ENCODE measurements at regions not wholly inside any gene's neighbourhood (a gene's known extent, or its start where the extent isn't known, plus 50 kb on each side); places are given as distances from the start of the nearest gene placed in this dataset.

- H3K4me1 ChIP-seq (ENCODE audit: control insufficient read depth, insufficient read depth, low read depth, low read length), result no peaks in the 10 kb centered on the region
- no peak overlapping the region for H2BK5ac ChIP-seq (ENCODE audit: low read depth, low read length, poor library complexity, severe bottlenecking)
- 57% methylated on average over 3 of the region's 3 CpGs for WGBS
- H3K36me3 ChIP-seq (ENCODE audit: control insufficient read depth in 1 of 2, insufficient read depth in 2 of 2, low read depth in 1 of 2, low read length in 2 of 2), result no peaks in the 10 kb centered on the region
- DNase-seq, result no peak
- H3K9ac ChIP-seq (ENCODE audit: low read length), result no peak overlapping the region
- H3K27me3 ChIP-seq (ENCODE audit: control insufficient read depth in 1 of 2, insufficient read depth in 1 of 2, low read length in 2 of 2), result no peaks in the 10 kb centered on the region
- no peak overlapping the region for H4K91ac ChIP-seq (ENCODE audit: low read length)
- no peak overlapping the region for H3K14ac ChIP-seq (ENCODE audit: low read length in 2 of 2)
- H3K4me3 ChIP-seq (ENCODE audit: insufficient read depth in 1 of 2, low read depth in 1 of 2, low read length in 2 of 2), result no peak overlapping the region
- no peak overlapping the region for H3K23ac ChIP-seq (ENCODE audit: low read length in 2 of 2)
- no peak overlapping the region for H3K4ac ChIP-seq (ENCODE audit: low read depth in 1 of 2, low read length in 2 of 2)
- H3K79me1 ChIP-seq (replicated peaks; ENCODE audit: low read length, poor library complexity, severe bottlenecking), result no peaks in the 10 kb centered on the region
- H3K9me3 ChIP-seq (ENCODE audit: control insufficient read depth, low read length), result no peaks in the 10 kb centered on the region
- H3K4me2 ChIP-seq (ENCODE audit: low read length, poor library complexity, severe bottlenecking), result no peak overlapping the region
- no peak overlapping the region for H2AK5ac ChIP-seq (ENCODE audit: low read length, severe bottlenecking)
- no peak overlapping the region for H2BK12ac ChIP-seq (ENCODE audit: low read length in 2 of 2)
- H2BK15ac ChIP-seq (ENCODE audit: low read depth, poor library complexity, severe bottlenecking), result no peak overlapping the region
- H3K27ac ChIP-seq (ENCODE audit: low read length, poor library complexity, severe bottlenecking), result no peak overlapping the region
- H4K8ac ChIP-seq (ENCODE audit: low read length), result no peak overlapping the region
- no peak overlapping the region for H3K18ac ChIP-seq (ENCODE audit: low read depth in 1 of 2, low read length in 2 of 2)
- no peak overlapping the region for H2AFZ ChIP-seq (ENCODE audit: low read depth, low read length)
- H2BK120ac ChIP-seq (ENCODE audit: low read depth, low read length), result no peak overlapping the region
Observed at GRCh38 chr11:87740968-87741367, 434.3 kb downstream of the RAB38 start.

GRCh38 chr11:87740451-87740850 is 434.8 kb downstream of the RAB38 start:
- Histone ChIP-seq H3K4me3 (ENCODE audit: insufficient read depth in 1 of 2, low read depth in 1 of 2, low read length in 2 of 2) (no peak overlapping the region), H2BK120ac (ENCODE audit: low read depth, low read length) (no peak overlapping the region), H3K4ac (ENCODE audit: low read depth in 1 of 2, low read length in 2 of 2) (no peak overlapping the region), H3K9me3 (ENCODE audit: control insufficient read depth, low read length) (no peaks in the 10 kb centered on the region), H2AK5ac (ENCODE audit: low read length, severe bottlenecking) (no peak overlapping the region), H3K27ac (ENCODE audit: low read length, poor library complexity, severe bottlenecking) (no peak overlapping the region), H3K4me1 (ENCODE audit: control insufficient read depth, insufficient read depth, low read depth, low read length) (no peaks in the 10 kb centered on the region), H3K36me3 (ENCODE audit: control insufficient read depth in 1 of 2, insufficient read depth in 2 of 2, low read depth in 1 of 2, low read length in 2 of 2) (no peaks in the 10 kb centered on the region), H3K27me3 (ENCODE audit: control insufficient read depth in 1 of 2, insufficient read depth in 1 of 2, low read length in 2 of 2) (no peaks in the 10 kb centered on the region), H3K9ac (ENCODE audit: low read length) (no peak overlapping the region), H3K18ac (ENCODE audit: low read depth in 1 of 2, low read length in 2 of 2) (no peak overlapping the region), H3K14ac (ENCODE audit: low read length in 2 of 2) (no peak overlapping the region), H2AFZ (ENCODE audit: low read depth, low read length) (no peak overlapping the region), H4K91ac (ENCODE audit: low read length) (no peak overlapping the region), H3K23ac (ENCODE audit: low read length in 2 of 2) (no peak overlapping the region), H2BK15ac (ENCODE audit: low read depth, poor library complexity, severe bottlenecking) (no peak overlapping the region), H3K79me1 (replicated peaks; ENCODE audit: low read length, poor library complexity, severe bottlenecking) (no peaks in the 10 kb centered on the region), H3K4me2 (ENCODE audit: low read length, poor library complexity, severe bottlenecking) (no peak overlapping the region), H2BK12ac (ENCODE audit: low read length in 2 of 2) (no peak overlapping the region), H4K8ac (ENCODE audit: low read length) (no peak overlapping the region), H2BK5ac (ENCODE audit: low read depth, low read length, poor library complexity, severe bottlenecking) (no peak overlapping the region)
- 50% methylated on average over 1 of the region's 2 CpGs for WGBS
- DNase-seq, result no peak

GRCh38 chr11:87739766-87740165 is 435.5 kb downstream of the RAB38 start:
- H3K4me1 ChIP-seq (ENCODE audit: control insufficient read depth, insufficient read depth, low read depth, low read length), result no peaks in the 10 kb centered on the region
- H3K9ac ChIP-seq (ENCODE audit: low read length), result peak overlapping the region; percentile 2
- no peak overlapping the region for H4K91ac ChIP-seq (ENCODE audit: low read length)
- no peak overlapping the region for H3K18ac ChIP-seq (ENCODE audit: low read depth in 1 of 2, low read length in 2 of 2)
- no peaks in the 10 kb centered on the region for H3K36me3 ChIP-seq (ENCODE audit: control insufficient read depth in 1 of 2, insufficient read depth in 2 of 2, low read depth in 1 of 2, low read length in 2 of 2)
- H2BK5ac ChIP-seq (ENCODE audit: low read depth, low read length, poor library complexity, severe bottlenecking), result no peak overlapping the region
- H2AK5ac ChIP-seq (ENCODE audit: low read length, severe bottlenecking), result no peak overlapping the region
- no peak overlapping the region for H3K23ac ChIP-seq (ENCODE audit: low read length in 2 of 2)
- H3K9me3 ChIP-seq (ENCODE audit: control insufficient read depth, low read length), result no peaks in the 10 kb centered on the region
- H3K4me3 ChIP-seq (ENCODE audit: insufficient read depth in 1 of 2, low read depth in 1 of 2, low read length in 2 of 2), result no peak overlapping the region
- no peak overlapping the region for H2BK120ac ChIP-seq (ENCODE audit: low read depth, low read length)
- H3K14ac ChIP-seq (ENCODE audit: low read length in 2 of 2), result no peak overlapping the region
- H3K27ac ChIP-seq (ENCODE audit: low read length, poor library complexity, severe bottlenecking), result no peak overlapping the region
- WGBS, result 83% methylated on average over 1 of the region's 1 CpG
- no peaks in the 10 kb centered on the region for H3K79me1 ChIP-seq (replicated peaks; ENCODE audit: low read length, poor library complexity, severe bottlenecking)
- no peak overlapping the region for H3K4ac ChIP-seq (ENCODE audit: low read depth in 1 of 2, low read length in 2 of 2)
- H4K8ac ChIP-seq (ENCODE audit: low read length), result no peak overlapping the region
- H2BK15ac ChIP-seq (ENCODE audit: low read depth, poor library complexity, severe bottlenecking), result no peak overlapping the region
- H3K27me3 ChIP-seq (ENCODE audit: control insufficient read depth in 1 of 2, insufficient read depth in 1 of 2, low read length in 2 of 2), result no peaks in the 10 kb centered on the region
- DNase-seq, result no peak
- H3K4me2 ChIP-seq (ENCODE audit: low read length, poor library complexity, severe bottlenecking), result no peak overlapping the region
- H2AFZ ChIP-seq (ENCODE audit: low read depth, low read length), result no peak overlapping the region
- no peak overlapping the region for H2BK12ac ChIP-seq (ENCODE audit: low read length in 2 of 2)

GRCh38 chr11:87739261-87739660 is 436.0 kb downstream of the RAB38 start:
- Histone ChIP-seq H3K27ac (ENCODE audit: low read length, poor library complexity, severe bottlenecking) (no peak overlapping the region), H3K4me2 (ENCODE audit: low read length, poor library complexity, severe bottlenecking) (no peak overlapping the region), H3K18ac (ENCODE audit: low read depth in 1 of 2, low read length in 2 of 2) (no peak overlapping the region), H3K79me1 (replicated peaks; ENCODE audit: low read length, poor library complexity, severe bottlenecking) (no peaks in the 10 kb centered on the region), H4K91ac (ENCODE audit: low read length) (no peak overlapping the region), H2AK5ac (ENCODE audit: low read length, severe bottlenecking) (no peak overlapping the region), H4K8ac (ENCODE audit: low read length) (no peak overlapping the region), H3K14ac (ENCODE audit: low read length in 2 of 2) (no peak overlapping the region), H2BK12ac (ENCODE audit: low read length in 2 of 2) (no peak overlapping the region), H3K4me1 (ENCODE audit: control insufficient read depth, insufficient read depth, low read depth, low read length) (no peaks in the 10 kb centered on the region), H3K23ac (ENCODE audit: low read length in 2 of 2) (no peak overlapping the region), H3K4me3 (ENCODE audit: insufficient read depth in 1 of 2, low read depth in 1 of 2, low read length in 2 of 2) (no peak overlapping the region), H2BK15ac (ENCODE audit: low read depth, poor library complexity, severe bottlenecking) (no peak overlapping the region), H3K36me3 (ENCODE audit: control insufficient read depth in 1 of 2, insufficient read depth in 2 of 2, low read depth in 1 of 2, low read length in 2 of 2) (no peaks in the 10 kb centered on the region), H3K27me3 (ENCODE audit: control insufficient read depth in 1 of 2, insufficient read depth in 1 of 2, low read length in 2 of 2) (no peaks in the 10 kb centered on the region), H3K9ac (ENCODE audit: low read length) (peak overlapping the region; percentile 2), H3K4ac (ENCODE audit: low read depth in 1 of 2, low read length in 2 of 2) (no peak overlapping the region), H3K9me3 (ENCODE audit: control insufficient read depth, low read length) (no peaks in the 10 kb centered on the region), H2BK120ac (ENCODE audit: low read depth, low read length) (no peak overlapping the region), H2BK5ac (ENCODE audit: low read depth, low read length, poor library complexity, severe bottlenecking) (no peak overlapping the region), H2AFZ (ENCODE audit: low read depth, low read length) (no peak overlapping the region)
- no CpG with 5 or more reads among the region's 2 CpGs for WGBS
- no peak for DNase-seq
